Uterus (tissue), 3 donors: ENCODE measurements at regions not wholly inside any gene's neighbourhood (a gene's known extent, or its start where the extent isn't known, plus 50 kb on each side); places are given as distances from the start of the nearest gene placed in this dataset.

Source experiments
- DNase-seq, 2 donors: peaks; one replicate each; pipeline ENCODE4 v3.0.0-alpha.2; 2019 to 2020
- H3K27ac ChIP-seq, 2 donors: fragments of 200-600 bp; sonication (generic); 1 replicate in 1 of 2; 2 replicates in 1 of 2; pipeline ENCODE4 v1.5.1; 2016 to 2018
- H3K27me3 ChIP-seq, 2 donors: fragments of 200-600 bp; sonication (generic); one replicate each; pipeline ENCODE4 v1.5.1; 2018 to 2019; ENCODE audit warnings: control low read depth in 1 of 2
- H3K36me3 ChIP-seq, 2 donors: fragments of 200-600 bp; sonication (generic); one replicate each; pipeline ENCODE4 v1.5.1; 2019; ENCODE audit warnings: control low read depth in 1 of 2
- H3K4me1 ChIP-seq, 2 donors: fragments of 200-600 bp; sonication (generic); one replicate each; pipeline ENCODE4 v1.5.1; 2018 to 2019; ENCODE audit warnings: control low read depth in 1 of 2
- H3K4me3 ChIP-seq, 2 donors: fragments of 200-600 bp; sonication (generic); 1 replicate in 1 of 2; 2 replicates in 1 of 2; pipeline ENCODE4 v1.5.1; 2018 to 2019; ENCODE audit warnings: mild to moderate bottlenecking in 1 of 2
- H3K9me3 ChIP-seq, 2 donors: fragments of 200-600 bp; sonication (generic); one replicate each; pipeline ENCODE4 v1.5.1; 2019; ENCODE audit warnings: control low read depth in 1 of 2
- POLR2A ChIP-seq, 2 donors: fragments of 450-650 bp; IDR thresholded peaks; one replicate each; pipeline ENCODE4 v1.6.1; 2016; ENCODE audit warnings: antibody characterized with exemption in 2 of 2, mild to moderate bottlenecking in 1 of 2, moderate library complexity in 1 of 2
- intact Hi-C: fragments of 100-400 bp; cut with DNase I; formaldehyde crosslinking; loops from one replicate; pipeline ENCODE4 v1.15.1; 2023; ENCODE audit warnings: low total_unique reads
- TF ChIP-seq, protein P1 (sequence below), 4 experiments: fragments of 200-600 bp in 2 of 4; fragments of 450-650 bp in 2 of 4; sonication (generic) in 2 of 4; IDR thresholded peaks; one replicate each; pipeline ENCODE4 v1.5.1; 2016 to 2019; ENCODE audit warnings: antibody characterized with exemption in 4 of 4, mild to moderate bottlenecking in 2 of 4, moderate library complexity in 1 of 4
- donor health status: DM: yes; HTN: yes; CAD: no.

DNA sequence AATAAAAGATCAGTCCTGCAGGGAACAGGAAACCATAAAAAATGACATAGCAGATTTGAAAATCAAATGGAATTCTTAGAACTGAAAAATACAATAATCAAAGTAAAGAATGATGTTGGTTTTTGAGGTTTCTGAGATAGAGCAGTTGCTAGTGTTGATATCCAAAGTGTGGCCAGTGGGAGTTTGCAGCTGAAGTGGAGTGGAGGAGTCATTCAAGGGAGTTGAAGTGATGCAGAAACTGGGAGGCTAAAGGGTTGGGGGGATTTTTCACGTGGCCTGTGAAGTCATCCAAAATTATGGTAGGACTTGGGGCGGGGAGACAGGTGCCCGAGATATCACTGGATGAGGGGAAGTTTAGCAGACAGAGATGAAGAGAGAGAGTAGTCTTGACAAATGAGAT lies 123.6 kb downstream of the CDC5L start:
- TF ChIP-seq, protein P1, sequence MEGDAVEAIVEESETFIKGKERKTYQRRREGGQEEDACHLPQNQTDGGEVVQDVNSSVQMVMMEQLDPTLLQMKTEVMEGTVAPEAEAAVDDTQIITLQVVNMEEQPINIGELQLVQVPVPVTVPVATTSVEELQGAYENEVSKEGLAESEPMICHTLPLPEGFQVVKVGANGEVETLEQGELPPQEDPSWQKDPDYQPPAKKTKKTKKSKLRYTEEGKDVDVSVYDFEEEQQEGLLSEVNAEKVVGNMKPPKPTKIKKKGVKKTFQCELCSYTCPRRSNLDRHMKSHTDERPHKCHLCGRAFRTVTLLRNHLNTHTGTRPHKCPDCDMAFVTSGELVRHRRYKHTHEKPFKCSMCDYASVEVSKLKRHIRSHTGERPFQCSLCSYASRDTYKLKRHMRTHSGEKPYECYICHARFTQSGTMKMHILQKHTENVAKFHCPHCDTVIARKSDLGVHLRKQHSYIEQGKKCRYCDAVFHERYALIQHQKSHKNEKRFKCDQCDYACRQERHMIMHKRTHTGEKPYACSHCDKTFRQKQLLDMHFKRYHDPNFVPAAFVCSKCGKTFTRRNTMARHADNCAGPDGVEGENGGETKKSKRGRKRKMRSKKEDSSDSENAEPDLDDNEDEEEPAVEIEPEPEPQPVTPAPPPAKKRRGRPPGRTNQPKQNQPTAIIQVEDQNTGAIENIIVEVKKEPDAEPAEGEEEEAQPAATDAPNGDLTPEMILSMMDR (IDR thresholded peaks at IDR 0.05) = no peak
- TF ChIP-seq POLR2A (IDR thresholded peaks at IDR 0.05) = no peak
- H3K27me3 ChIP-seq = no peaks in the 10 kb centered on the region
- intact Hi-C loops = no loop called here

DNA sequence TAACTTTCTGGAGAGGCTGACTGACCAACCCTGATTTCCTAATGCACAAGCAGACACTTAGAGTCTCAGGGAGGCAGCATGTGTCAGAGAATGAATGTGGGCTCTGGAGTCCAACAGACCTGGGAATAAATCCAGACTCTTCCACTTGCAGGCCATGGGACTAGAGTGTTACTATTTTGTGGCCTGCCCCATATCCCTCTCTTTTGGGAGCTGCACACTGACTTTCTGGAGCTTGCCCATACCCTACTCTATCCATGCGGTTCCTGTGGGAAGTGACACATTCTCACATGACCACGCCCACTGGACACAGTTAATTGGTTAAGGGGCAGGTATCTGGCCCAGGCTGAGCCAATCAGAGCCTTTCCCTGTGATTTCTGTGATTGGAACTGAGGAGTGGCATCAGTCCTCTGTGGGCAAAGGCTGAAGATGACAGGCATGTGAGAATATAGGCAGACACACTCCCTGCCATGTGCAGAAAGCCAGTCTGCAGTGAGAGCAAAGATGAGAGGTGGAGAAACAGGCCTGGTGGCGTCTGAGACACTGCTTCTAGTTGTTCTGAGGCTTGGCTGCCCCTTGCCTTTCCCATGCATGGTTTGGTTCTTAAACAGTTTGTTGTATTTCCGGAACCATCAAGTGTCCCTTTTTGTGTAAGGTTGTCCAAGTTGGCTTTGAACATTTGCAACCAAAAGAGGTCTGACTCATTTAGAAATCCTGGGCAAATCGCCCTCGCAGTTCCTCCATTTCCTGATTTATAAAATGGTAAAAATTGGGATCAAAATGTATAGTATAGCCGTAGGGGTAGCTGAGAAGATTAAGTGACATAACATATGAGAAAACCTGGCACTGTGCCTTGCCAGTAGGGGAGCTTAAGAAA lies 125.6 kb downstream of the CDC5L start:
- no peak overlapping the region for H3K4me3 ChIP-seq
- no peaks in the 10 kb centered on the region for H3K9me3 ChIP-seq
- TF ChIP-seq, protein P1 (IDR thresholded peaks at IDR 0.05) = no peak
- TF ChIP-seq POLR2A (IDR thresholded peaks at IDR 0.05) = no peak
- H3K27me3 ChIP-seq = no peaks in the 10 kb centered on the region
- intact Hi-C loops = no loop called here
- no peaks in the 10 kb centered on the region for H3K4me1 ChIP-seq
- no peak for DNase-seq
- H3K36me3 ChIP-seq = no peaks in the 10 kb centered on the region
- no peak overlapping the region for H3K27ac ChIP-seq

More for the DNA sequence above, 123.6 kb downstream of the CDC5L start:
- no peak overlapping the region for H3K4me3 ChIP-seq
- no peaks in the 10 kb centered on the region for H3K4me1 ChIP-seq
- no peak overlapping the region for H3K27ac ChIP-seq
- no peaks in the 10 kb centered on the region for H3K9me3 ChIP-seq
- H3K36me3 ChIP-seq = no peaks in the 10 kb centered on the region
- DNase-seq = no peak

DNA sequence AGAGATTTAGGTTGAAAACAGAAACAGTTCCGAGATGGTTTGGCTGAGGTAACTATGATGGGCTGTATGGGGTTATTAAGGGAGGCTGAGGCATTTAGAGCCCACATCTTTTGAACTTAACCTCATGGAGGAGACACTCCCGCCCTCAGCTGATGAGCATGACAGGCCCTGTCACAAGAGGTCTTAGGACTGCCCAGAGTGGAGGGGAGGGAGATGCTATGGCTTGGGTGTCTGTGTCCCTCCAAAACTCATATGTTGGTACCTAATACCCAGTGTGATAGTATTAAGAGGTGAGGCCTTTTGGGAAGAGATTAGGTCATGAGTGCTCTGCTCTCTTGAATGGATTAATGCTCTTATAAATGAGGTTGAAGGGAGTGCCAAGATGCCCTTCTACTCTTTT lies 126.6 kb downstream of the CDC5L start:
- H3K36me3 ChIP-seq = no peaks in the 10 kb centered on the region
- H3K4me3 ChIP-seq = no peak overlapping the region
- intact Hi-C loops = no loop called here
- no peaks in the 10 kb centered on the region for H3K9me3 ChIP-seq
- TF ChIP-seq, protein P1 (IDR thresholded peaks at IDR 0.05) = no peak
- no peak for TF ChIP-seq POLR2A (IDR thresholded peaks at IDR 0.05)
- H3K27me3 ChIP-seq = no peaks in the 10 kb centered on the region
- no peak overlapping the region for H3K27ac ChIP-seq
- no peak for DNase-seq
- H3K4me1 ChIP-seq = no peaks in the 10 kb centered on the region

DNA sequence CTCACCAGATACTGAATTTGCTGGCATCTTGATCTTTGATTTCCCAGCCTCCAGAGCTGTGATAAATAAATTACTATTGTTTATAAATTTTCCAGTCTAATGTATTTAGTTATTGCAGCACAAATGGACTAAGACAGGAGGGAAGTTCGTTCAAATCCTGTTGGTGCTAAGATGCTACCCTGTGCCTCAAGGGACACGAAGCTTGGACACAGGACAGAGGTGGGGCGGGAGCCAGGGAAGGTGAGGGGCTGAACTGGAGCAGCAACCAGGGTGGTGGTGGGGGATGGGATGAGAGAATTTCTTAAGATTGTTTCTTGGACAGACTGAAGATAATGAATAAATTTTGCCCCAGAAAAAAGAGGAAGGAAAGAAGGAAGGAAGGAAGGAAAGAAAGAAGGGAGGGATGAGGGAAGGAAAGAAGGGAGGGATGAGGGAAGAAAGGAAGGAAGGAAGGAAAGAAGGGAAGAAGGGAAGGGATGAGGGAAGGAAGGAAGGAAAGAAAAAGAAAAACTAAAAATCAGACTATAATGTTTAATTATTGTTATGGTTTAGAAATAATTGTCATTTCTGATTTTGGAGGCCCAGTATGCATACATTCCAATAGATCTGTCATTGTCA lies 127.2 kb downstream of the CDC5L start:
- no peak overlapping the region for H3K27ac ChIP-seq
- intact Hi-C loops = no loop called here
- no peaks in the 10 kb centered on the region for H3K36me3 ChIP-seq
- no peaks in the 10 kb centered on the region for H3K9me3 ChIP-seq
- TF ChIP-seq POLR2A (IDR thresholded peaks at IDR 0.05) = no peak
- TF ChIP-seq, protein P1 (IDR thresholded peaks at IDR 0.05) = no peak
- H3K4me3 ChIP-seq = no peak overlapping the region
- no peaks in the 10 kb centered on the region for H3K27me3 ChIP-seq
- H3K4me1 ChIP-seq = no peaks in the 10 kb centered on the region
- no peak for DNase-seq

DNA sequence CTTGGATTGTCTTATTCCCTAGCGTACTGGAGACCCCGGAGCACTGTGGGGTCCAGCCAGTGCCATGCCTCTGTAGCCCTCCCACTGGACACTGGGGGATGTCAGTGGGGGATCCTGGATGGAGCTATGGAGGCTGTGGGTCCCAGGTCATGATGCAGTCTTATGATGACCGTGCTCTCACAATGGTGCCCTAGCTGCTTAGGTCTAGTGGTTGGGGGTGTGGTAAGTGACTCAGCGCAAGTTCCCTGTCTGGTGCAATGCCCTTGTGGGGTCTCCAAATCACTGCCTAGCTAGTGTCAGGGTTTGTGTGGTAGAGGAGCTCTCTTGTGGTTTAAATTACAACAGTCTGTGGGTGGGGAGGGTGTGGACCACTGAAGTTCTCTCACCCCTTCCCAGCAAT lies 135.4 kb downstream of the CDC5L start:
- Histone ChIP-seq H3K27ac (no peak overlapping the region), H3K9me3 (peaks cover 0 to 5% of the 10 kb centered on the region in 2 donors), H3K36me3 (no peaks in the 10 kb centered on the region), H3K27me3 (no peaks in the 10 kb centered on the region), H3K4me3 (no peak overlapping the region), H3K4me1 (no peaks in the 10 kb centered on the region)
- TF ChIP-seq, protein P1 (IDR thresholded peaks at IDR 0.05) = no peak
- TF ChIP-seq POLR2A (IDR thresholded peaks at IDR 0.05) = no peak
- intact Hi-C loops = no loop called here
- DNase-seq = no peak
